Omental fat pad (tissue), 3 donors: ENCODE measurements at regions not wholly inside any gene's neighbourhood (a gene's known extent, or its start where the extent isn't known, plus 50 kb on each side); places are given as distances from the start of the nearest gene placed in this dataset.

Experiments
- ATAC-seq: fragments of 150-250 bp; one replicate; pipeline ENCODE4 v1.9.1; 2016; ENCODE audit warnings: mild to moderate bottlenecking, moderate library complexity; ENCODE audit not compliant: low FRiP score
- DNase-seq: peaks from one replicate; pipeline ENCODE4 v3.0.0-alpha.2; 2019; ENCODE audit warnings: low spot score
- TF ChIP-seq, protein P1 (sequence below), 3 donors: fragments of 450-650 bp; IDR thresholded peaks; one replicate each; pipeline ENCODE4 v1.5.1; 2016 to 2017; ENCODE audit warnings: antibody characterized with exemption in 3 of 3, mild to moderate bottlenecking in 3 of 3, moderate library complexity in 2 of 3

GRCh38 chr2:223107825-223108224, 55.8 kb downstream of the KCNE4 start:
- TF ChIP-seq, protein P1, sequence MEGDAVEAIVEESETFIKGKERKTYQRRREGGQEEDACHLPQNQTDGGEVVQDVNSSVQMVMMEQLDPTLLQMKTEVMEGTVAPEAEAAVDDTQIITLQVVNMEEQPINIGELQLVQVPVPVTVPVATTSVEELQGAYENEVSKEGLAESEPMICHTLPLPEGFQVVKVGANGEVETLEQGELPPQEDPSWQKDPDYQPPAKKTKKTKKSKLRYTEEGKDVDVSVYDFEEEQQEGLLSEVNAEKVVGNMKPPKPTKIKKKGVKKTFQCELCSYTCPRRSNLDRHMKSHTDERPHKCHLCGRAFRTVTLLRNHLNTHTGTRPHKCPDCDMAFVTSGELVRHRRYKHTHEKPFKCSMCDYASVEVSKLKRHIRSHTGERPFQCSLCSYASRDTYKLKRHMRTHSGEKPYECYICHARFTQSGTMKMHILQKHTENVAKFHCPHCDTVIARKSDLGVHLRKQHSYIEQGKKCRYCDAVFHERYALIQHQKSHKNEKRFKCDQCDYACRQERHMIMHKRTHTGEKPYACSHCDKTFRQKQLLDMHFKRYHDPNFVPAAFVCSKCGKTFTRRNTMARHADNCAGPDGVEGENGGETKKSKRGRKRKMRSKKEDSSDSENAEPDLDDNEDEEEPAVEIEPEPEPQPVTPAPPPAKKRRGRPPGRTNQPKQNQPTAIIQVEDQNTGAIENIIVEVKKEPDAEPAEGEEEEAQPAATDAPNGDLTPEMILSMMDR (IDR thresholded peaks at IDR 0.05) = no peak
- DNase-seq = no peak

GRCh38 chr2:223108351-223109050, 56.5 kb downstream of the KCNE4 start:
- ATAC-seq (no peak), DNase-seq (no peak)
- TF ChIP-seq, protein P1 (IDR thresholded peaks at IDR 0.05) = no peak

More at GRCh38 chr2:223107825-223108224, 55.8 kb downstream of the KCNE4 start:
- no peak for ATAC-seq

DNA sequence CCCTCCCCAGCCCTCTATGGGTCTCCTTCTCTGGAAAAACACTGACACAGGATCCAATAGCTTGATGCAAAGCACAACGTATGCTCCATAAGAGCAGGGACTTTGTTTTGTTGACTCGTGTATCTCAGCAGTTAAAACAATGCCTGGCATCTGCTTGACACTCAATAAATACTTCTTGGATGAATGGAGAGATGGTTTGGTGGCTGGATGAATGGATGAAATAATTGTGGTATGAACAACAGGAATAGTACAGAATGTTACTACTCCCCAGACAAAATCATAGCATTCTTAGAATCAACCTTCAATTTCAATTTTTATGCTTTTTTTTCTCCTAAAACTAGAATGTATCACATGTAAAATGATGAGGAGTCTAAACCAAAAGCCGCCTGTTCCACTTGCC, 57.4 kb downstream of the KCNE4 start:
- TF ChIP-seq, protein P1 (IDR thresholded peaks at IDR 0.05) = no peak
- ATAC-seq (no peak), DNase-seq (no peak)

- DNase-seq = no peak
- no peak for ATAC-seq
- TF ChIP-seq, protein P1 (IDR thresholded peaks at IDR 0.05) = no peak
These were observed 61.2 kb downstream of the KCNE4 start for GRCh38 chr2:223113161-223113560.

DNA sequence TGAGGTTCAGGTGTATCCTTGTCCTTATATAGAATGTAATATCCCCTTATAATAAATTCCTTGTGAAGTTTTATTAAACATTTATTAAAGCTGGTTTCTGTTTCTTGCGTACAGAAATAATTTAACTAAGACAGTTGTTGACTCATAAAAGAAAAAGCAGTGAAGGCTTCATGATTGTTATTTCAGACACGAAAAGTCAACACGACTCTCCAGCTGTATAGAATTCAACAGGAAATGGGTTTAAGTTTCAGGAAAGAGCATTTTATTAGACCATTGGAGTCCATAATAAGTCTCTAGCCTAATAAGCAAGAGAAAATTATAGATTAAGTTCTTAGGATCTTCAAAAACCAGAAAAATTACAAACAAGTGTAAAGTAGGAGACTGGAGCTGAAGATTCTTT, 62.2 kb downstream of the KCNE4 start:
- ATAC-seq (no peak), DNase-seq (no peak)
- TF ChIP-seq, protein P1 (IDR thresholded peaks at IDR 0.05) = no peak

- no peak for ATAC-seq
- TF ChIP-seq, protein P1 (IDR thresholded peaks at IDR 0.05) = no peak
- DNase-seq = no peak
These were observed 62.9 kb downstream of the KCNE4 start for GRCh38 chr2:223114917-223115316.

- TF ChIP-seq, protein P1 (IDR thresholded peaks at IDR 0.05) = no peak
- DNase-seq (no peak), ATAC-seq (no peak)
These were observed 65.5 kb downstream of the KCNE4 start for GRCh38 chr2:223117533-223117932.
